ENCODE measurements at regions not wholly inside any gene's neighbourhood (a gene's known extent, or its start where the extent isn't known, plus 50 kb on each side); places are given as distances from the start of the nearest gene placed in this dataset.

- H3K27ac ChIP-seq, result no peak overlapping the region
- H3K9me3 ChIP-seq, result no peaks in the 10 kb centered on the region
- no peaks in the 10 kb centered on the region for H3K36me3 ChIP-seq
- H3K27me3 ChIP-seq, result no peaks in the 10 kb centered on the region
- no peak overlapping the region for H3K4me3 ChIP-seq (ENCODE audit: low read depth in 1 of 2, low read length in 1 of 2)
- no peak for TF ChIP-seq CTCF (IDR thresholded peaks at IDR 0.05)
- no peaks in the 10 kb centered on the region for H3K4me1 ChIP-seq (ENCODE audit: control insufficient read depth in 1 of 2, insufficient read depth in 1 of 2, low read depth in 1 of 2, low read length in 1 of 2)
Measured at GRCh38 chr16:52386694-52387093, 160.2 kb downstream of the TOX3 start.

DNA sequence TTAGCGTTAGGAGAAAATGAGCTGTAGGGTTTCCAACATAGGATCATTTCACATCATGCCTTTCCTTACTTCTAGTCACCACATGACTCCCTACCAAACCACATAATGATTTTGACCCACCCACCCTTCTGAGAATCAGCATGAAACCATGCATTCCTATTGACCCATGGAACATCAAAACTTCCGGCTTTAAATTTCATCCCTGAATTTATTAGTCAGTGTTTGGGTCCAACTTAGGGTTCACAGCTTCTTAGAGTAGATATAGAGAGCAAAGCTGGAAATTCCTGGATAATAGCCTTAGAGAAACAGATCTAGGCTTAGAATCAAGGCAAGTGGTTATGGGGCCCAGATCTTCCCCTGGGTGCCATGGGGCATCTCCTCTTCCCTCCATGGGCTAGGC is 162.6 kb downstream of the TOX3 start:
- TF ChIP-seq CTCF (IDR thresholded peaks at IDR 0.05), result no peak
- no peaks in the 10 kb centered on the region for H3K9me3 ChIP-seq
- no peak overlapping the region for H3K4me3 ChIP-seq (ENCODE audit: low read depth in 1 of 2, low read length in 1 of 2)

GRCh38 chr16:52383640-52384292 is 163.2 kb downstream of the TOX3 start:
- no peaks in the 10 kb centered on the region for H3K36me3 ChIP-seq
- no peak overlapping the region for H3K4me3 ChIP-seq (ENCODE audit: low read depth in 1 of 2, low read length in 1 of 2)
- H3K27me3 ChIP-seq, result no peaks in the 10 kb centered on the region
- no peaks in the 10 kb centered on the region for H3K9me3 ChIP-seq
- H3K27ac ChIP-seq, result no peak overlapping the region
- no peak for TF ChIP-seq CTCF (IDR thresholded peaks at IDR 0.05)
- H3K4me1 ChIP-seq (ENCODE audit: control insufficient read depth in 1 of 2, insufficient read depth in 1 of 2, low read depth in 1 of 2, low read length in 1 of 2), result no peaks in the 10 kb centered on the region

More for the DNA sequence above, 162.6 kb downstream of the TOX3 start:
- no peaks in the 10 kb centered on the region for H3K4me1 ChIP-seq (ENCODE audit: control insufficient read depth in 1 of 2, insufficient read depth in 1 of 2, low read depth in 1 of 2, low read length in 1 of 2)
- H3K27me3 ChIP-seq, result no peaks in the 10 kb centered on the region
- no peak overlapping the region for H3K27ac ChIP-seq
- H3K36me3 ChIP-seq, result no peaks in the 10 kb centered on the region

GRCh38 chr16:52383119-52383518 is 163.8 kb downstream of the TOX3 start:
- Histone ChIP-seq H3K9me3 (no peaks in the 10 kb centered on the region), H3K4me1 (ENCODE audit: control insufficient read depth in 1 of 2, insufficient read depth in 1 of 2, low read depth in 1 of 2, low read length in 1 of 2) (no peaks in the 10 kb centered on the region)

GRCh38 chr16:52379551-52379950 is 167.4 kb downstream of the TOX3 start:
- TF ChIP-seq CTCF (IDR thresholded peaks at IDR 0.05), result no peak
- H3K36me3 ChIP-seq, result no peaks in the 10 kb centered on the region
- H3K4me3 ChIP-seq (ENCODE audit: low read depth in 1 of 2, low read length in 1 of 2), result no peak overlapping the region
- no peaks in the 10 kb centered on the region for H3K4me1 ChIP-seq (ENCODE audit: control insufficient read depth in 1 of 2, insufficient read depth in 1 of 2, low read depth in 1 of 2, low read length in 1 of 2)
- no peaks in the 10 kb centered on the region for H3K9me3 ChIP-seq
- H3K27me3 ChIP-seq, result no peaks in the 10 kb centered on the region
- no peak overlapping the region for H3K27ac ChIP-seq

More at GRCh38 chr16:52383119-52383518, 163.8 kb downstream of the TOX3 start:
- Histone ChIP-seq H3K27ac (no peak overlapping the region), H3K36me3 (no peaks in the 10 kb centered on the region), H3K27me3 (no peaks in the 10 kb centered on the region), H3K4me3 (ENCODE audit: low read depth in 1 of 2, low read length in 1 of 2) (no peak overlapping the region)
- TF ChIP-seq CTCF (IDR thresholded peaks at IDR 0.05), result no peak
